ENCODE measurements at regions not wholly inside any gene's neighbourhood (a gene's known extent, or its start where the extent isn't known, plus 50 kb on each side); places are given as distances from the start of the nearest gene placed in this dataset.

DNA sequence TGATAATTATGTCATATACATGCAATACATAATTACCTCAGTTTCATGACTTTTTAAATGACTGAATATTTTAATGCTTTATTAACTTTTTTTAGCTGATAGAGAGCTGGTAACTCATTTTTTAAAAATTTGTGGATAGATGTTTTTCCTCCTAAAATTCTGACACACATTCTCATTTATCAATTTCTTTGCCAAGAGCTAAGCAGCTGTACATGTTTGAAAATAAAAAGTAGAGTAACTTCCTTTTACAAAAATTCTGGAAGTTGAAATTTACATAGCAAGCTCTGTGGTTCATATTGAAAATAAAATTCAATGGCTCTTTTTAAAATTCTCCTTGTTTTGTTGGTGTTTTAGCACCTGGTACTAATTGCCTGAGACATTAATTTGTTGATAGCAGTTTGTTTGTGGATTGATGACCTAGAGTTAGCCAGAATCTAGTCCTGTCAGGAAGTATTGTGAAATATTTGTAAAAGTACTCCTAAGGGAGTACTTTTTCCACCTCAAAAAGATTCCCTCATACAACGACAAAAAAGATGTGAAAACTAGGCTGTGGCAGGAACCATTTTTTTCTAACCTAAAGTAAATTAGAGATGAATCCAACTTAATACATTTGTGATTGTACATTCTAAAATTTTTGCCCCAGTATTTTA, 621.8 kb downstream of the BCKDHB start (continued):
- TF ChIP-seq, protein P1, sequence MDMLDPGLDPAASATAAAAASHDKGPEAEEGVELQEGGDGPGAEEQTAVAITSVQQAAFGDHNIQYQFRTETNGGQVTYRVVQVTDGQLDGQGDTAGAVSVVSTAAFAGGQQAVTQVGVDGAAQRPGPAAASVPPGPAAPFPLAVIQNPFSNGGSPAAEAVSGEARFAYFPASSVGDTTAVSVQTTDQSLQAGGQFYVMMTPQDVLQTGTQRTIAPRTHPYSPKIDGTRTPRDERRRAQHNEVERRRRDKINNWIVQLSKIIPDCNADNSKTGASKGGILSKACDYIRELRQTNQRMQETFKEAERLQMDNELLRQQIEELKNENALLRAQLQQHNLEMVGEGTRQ (CRISPR knock-in tag; IDR thresholded peaks at IDR 0.05): no peak
- TF ChIP-seq, protein P2, sequence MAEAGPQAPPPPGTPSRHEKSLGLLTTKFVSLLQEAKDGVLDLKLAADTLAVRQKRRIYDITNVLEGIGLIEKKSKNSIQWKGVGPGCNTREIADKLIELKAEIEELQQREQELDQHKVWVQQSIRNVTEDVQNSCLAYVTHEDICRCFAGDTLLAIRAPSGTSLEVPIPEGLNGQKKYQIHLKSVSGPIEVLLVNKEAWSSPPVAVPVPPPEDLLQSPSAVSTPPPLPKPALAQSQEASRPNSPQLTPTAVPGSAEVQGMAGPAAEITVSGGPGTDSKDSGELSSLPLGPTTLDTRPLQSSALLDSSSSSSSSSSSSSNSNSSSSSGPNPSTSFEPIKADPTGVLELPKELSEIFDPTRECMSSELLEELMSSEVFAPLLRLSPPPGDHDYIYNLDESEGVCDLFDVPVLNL (CRISPR knock-in tag; IDR thresholded peaks at IDR 0.05; ENCODE audit: borderline replicate concordance, low read depth): no peak

DNA sequence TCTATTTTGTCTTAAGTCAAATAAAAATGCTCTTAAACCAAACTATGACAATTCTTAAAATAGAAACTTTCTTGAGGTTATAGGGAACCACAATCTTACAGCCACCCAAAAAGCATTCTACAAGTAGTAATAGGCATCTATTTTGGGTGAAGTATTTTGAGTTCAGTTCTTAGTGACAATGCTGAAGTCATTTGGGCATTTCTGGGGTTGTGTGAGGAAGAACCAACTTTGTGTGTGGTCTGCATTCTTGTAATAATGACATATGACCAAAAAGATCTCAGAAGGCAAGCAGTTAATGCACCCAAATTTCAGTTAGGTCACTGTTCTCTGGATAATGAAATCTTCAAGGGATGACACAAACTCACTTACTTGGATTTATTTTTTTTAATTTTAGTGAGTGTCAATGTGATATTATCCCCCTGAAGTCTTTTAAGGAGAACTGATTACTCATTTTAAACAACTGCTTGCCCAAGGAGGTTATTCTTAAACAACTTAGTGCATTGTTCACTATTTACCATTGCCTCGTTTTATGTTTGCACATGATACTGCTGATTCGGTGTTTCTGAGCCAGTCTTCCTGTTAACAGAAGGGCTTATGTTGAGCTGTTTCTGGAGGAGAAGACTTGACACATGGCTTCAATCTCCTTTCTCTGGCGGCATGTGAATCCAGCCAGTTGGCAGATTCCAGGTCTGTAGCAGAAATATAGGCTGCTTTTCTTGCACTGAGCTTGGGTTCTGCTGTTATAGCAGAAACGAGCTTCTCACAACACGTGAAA, 618.9 kb downstream of the BCKDHB start:
- Mint-ChIP-seq H3K4me3 (no peak overlapping the region), H3K36me3 (no peaks in the 10 kb centered on the region)

More for the DNA sequence above, 618.9 kb downstream of the BCKDHB start:
- ATAC-seq: no peak
- no peaks in the 10 kb centered on the region for H3K27me3 Mint-ChIP-seq (ENCODE audit: low read depth)
- POLR2A ChIA-PET: no interaction called here
- CTCF ChIA-PET: no interaction called here
- no peaks in the 10 kb centered on the region for H3K4me1 Mint-ChIP-seq
- no peak for TF ChIP-seq CREB1 (CRISPR knock-in tag; IDR thresholded peaks at IDR 0.05)
- TF ChIP-seq, protein P3, sequence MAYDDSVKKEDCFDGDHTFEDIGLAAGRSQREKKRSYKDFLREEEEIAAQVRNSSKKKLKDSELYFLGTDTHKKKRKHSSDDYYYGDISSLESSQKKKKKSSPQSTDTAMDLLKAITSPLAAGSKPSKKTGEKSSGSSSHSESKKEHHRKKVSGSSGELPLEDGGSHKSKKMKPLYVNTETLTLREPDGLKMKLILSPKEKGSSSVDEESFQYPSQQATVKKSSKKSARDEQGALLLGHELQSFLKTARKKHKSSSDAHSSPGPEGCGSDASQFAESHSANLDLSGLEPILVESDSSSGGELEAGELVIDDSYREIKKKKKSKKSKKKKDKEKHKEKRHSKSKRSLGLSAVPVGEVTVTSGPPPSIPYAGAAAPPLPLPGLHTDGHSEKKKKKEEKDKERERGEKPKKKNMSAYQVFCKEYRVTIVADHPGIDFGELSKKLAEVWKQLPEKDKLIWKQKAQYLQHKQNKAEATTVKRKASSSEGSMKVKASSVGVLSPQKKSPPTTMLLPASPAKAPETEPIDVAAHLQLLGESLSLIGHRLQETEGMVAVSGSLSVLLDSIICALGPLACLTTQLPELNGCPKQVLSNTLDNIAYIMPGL (CRISPR knock-in tag; IDR thresholded peaks at IDR 0.05): no peak
- no peak for TF ChIP-seq ELF4 (CRISPR knock-in tag; IDR thresholded peaks at IDR 0.05; ENCODE audit: low read depth)
- TF ChIP-seq, protein P4, sequence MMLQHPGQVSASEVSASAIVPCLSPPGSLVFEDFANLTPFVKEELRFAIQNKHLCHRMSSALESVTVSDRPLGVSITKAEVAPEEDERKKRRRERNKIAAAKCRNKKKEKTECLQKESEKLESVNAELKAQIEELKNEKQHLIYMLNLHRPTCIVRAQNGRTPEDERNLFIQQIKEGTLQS (CRISPR knock-in tag; conservative IDR thresholded peaks at IDR 0.05): no peak
- no peak for TF ChIP-seq ZNF416 (CRISPR knock-in tag; IDR thresholded peaks at IDR 0.05)
- TF ChIP-seq NR3C1 (CRISPR knock-in tag; conservative IDR thresholded peaks at IDR 0.05; ENCODE audit: low read depth): no peak
- TF ChIP-seq RORB (CRISPR knock-in tag; IDR thresholded peaks at IDR 0.05): no peak
- no peak for TF ChIP-seq TEAD1 (CRISPR knock-in tag; IDR thresholded peaks at IDR 0.05)
- TF ChIP-seq OVOL2 (CRISPR knock-in tag; IDR thresholded peaks at IDR 0.05; ENCODE audit: borderline replicate concordance): no peak
- TF ChIP-seq EMX1 (CRISPR knock-in tag; IDR thresholded peaks at IDR 0.05): no peak
- no peak for TF ChIP-seq NFATC4 (CRISPR knock-in tag; IDR thresholded peaks at IDR 0.05)
- no peak for TF ChIP-seq MXD4 (CRISPR knock-in tag; IDR thresholded peaks at IDR 0.05; ENCODE audit: borderline replicate concordance)
- TF ChIP-seq, protein P5, sequence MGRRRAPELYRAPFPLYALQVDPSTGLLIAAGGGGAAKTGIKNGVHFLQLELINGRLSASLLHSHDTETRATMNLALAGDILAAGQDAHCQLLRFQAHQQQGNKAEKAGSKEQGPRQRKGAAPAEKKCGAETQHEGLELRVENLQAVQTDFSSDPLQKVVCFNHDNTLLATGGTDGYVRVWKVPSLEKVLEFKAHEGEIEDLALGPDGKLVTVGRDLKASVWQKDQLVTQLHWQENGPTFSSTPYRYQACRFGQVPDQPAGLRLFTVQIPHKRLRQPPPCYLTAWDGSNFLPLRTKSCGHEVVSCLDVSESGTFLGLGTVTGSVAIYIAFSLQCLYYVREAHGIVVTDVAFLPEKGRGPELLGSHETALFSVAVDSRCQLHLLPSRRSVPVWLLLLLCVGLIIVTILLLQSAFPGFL (CRISPR knock-in tag; IDR thresholded peaks at IDR 0.05; ENCODE audit: borderline replicate concordance): no peak
- TF ChIP-seq, protein P6, sequence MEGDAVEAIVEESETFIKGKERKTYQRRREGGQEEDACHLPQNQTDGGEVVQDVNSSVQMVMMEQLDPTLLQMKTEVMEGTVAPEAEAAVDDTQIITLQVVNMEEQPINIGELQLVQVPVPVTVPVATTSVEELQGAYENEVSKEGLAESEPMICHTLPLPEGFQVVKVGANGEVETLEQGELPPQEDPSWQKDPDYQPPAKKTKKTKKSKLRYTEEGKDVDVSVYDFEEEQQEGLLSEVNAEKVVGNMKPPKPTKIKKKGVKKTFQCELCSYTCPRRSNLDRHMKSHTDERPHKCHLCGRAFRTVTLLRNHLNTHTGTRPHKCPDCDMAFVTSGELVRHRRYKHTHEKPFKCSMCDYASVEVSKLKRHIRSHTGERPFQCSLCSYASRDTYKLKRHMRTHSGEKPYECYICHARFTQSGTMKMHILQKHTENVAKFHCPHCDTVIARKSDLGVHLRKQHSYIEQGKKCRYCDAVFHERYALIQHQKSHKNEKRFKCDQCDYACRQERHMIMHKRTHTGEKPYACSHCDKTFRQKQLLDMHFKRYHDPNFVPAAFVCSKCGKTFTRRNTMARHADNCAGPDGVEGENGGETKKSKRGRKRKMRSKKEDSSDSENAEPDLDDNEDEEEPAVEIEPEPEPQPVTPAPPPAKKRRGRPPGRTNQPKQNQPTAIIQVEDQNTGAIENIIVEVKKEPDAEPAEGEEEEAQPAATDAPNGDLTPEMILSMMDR (IDR thresholded peaks at IDR 0.05): no peak
- no peak for TF ChIP-seq NFYB (CRISPR knock-in tag; conservative IDR thresholded peaks at IDR 0.05; ENCODE audit: low read depth)
- TF ChIP-seq, protein P7, sequence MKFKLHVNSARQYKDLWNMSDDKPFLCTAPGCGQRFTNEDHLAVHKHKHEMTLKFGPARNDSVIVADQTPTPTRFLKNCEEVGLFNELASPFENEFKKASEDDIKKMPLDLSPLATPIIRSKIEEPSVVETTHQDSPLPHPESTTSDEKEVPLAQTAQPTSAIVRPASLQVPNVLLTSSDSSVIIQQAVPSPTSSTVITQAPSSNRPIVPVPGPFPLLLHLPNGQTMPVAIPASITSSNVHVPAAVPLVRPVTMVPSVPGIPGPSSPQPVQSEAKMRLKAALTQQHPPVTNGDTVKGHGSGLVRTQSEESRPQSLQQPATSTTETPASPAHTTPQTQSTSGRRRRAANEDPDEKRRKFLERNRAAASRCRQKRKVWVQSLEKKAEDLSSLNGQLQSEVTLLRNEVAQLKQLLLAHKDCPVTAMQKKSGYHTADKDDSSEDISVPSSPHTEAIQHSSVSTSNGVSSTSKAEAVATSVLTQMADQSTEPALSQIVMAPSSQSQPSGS (CRISPR knock-in tag; IDR thresholded peaks at IDR 0.05; ENCODE audit: borderline replicate concordance, low read depth): no peak
- no peak for TF ChIP-seq TEAD4 (CRISPR knock-in tag; IDR thresholded peaks at IDR 0.05)
- TF ChIP-seq, protein P8, sequence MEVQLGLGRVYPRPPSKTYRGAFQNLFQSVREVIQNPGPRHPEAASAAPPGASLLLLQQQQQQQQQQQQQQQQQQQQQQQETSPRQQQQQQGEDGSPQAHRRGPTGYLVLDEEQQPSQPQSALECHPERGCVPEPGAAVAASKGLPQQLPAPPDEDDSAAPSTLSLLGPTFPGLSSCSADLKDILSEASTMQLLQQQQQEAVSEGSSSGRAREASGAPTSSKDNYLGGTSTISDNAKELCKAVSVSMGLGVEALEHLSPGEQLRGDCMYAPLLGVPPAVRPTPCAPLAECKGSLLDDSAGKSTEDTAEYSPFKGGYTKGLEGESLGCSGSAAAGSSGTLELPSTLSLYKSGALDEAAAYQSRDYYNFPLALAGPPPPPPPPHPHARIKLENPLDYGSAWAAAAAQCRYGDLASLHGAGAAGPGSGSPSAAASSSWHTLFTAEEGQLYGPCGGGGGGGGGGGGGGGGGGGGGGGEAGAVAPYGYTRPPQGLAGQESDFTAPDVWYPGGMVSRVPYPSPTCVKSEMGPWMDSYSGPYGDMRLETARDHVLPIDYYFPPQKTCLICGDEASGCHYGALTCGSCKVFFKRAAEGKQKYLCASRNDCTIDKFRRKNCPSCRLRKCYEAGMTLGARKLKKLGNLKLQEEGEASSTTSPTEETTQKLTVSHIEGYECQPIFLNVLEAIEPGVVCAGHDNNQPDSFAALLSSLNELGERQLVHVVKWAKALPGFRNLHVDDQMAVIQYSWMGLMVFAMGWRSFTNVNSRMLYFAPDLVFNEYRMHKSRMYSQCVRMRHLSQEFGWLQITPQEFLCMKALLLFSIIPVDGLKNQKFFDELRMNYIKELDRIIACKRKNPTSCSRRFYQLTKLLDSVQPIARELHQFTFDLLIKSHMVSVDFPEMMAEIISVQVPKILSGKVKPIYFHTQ (CRISPR knock-in tag; IDR thresholded peaks at IDR 0.05): no peak
- DNase-seq (ENCODE audit: low spot score): no peak
- no peak overlapping the region; the same call in 1 of the 2 replicates for H3K27ac Mint-ChIP-seq
- H3K9me3 Mint-ChIP-seq: no peaks in the 10 kb centered on the region

All from WTC11 (cell line).